Uterus (tissue), 3 donors: ENCODE measurements at regions not wholly inside any gene's neighbourhood (a gene's known extent, or its start where the extent isn't known, plus 50 kb on each side); places are given as distances from the start of the nearest gene placed in this dataset.
A peak's percentile ranks its signal among the peaks of the same experiment; 100 is the strongest.

Source experiments
- DNase-seq, 2 donors: peaks; one replicate each; pipeline ENCODE4 v3.0.0-alpha.2; 2019 to 2020
- H3K27ac ChIP-seq, 2 donors: fragments of 200-600 bp; sonication (generic); 1 replicate in 1 of 2; 2 replicates in 1 of 2; pipeline ENCODE4 v1.5.1; 2016 to 2018
- H3K27me3 ChIP-seq, 2 donors: fragments of 200-600 bp; sonication (generic); one replicate each; pipeline ENCODE4 v1.5.1; 2018 to 2019; ENCODE audit warnings: control low read depth in 1 of 2
- H3K36me3 ChIP-seq, 2 donors: fragments of 200-600 bp; sonication (generic); one replicate each; pipeline ENCODE4 v1.5.1; 2019; ENCODE audit warnings: control low read depth in 1 of 2
- H3K4me1 ChIP-seq, 2 donors: fragments of 200-600 bp; sonication (generic); one replicate each; pipeline ENCODE4 v1.5.1; 2018 to 2019; ENCODE audit warnings: control low read depth in 1 of 2
- H3K4me3 ChIP-seq, 2 donors: fragments of 200-600 bp; sonication (generic); 1 replicate in 1 of 2; 2 replicates in 1 of 2; pipeline ENCODE4 v1.5.1; 2018 to 2019; ENCODE audit warnings: mild to moderate bottlenecking in 1 of 2
- H3K9me3 ChIP-seq, 2 donors: fragments of 200-600 bp; sonication (generic); one replicate each; pipeline ENCODE4 v1.5.1; 2019; ENCODE audit warnings: control low read depth in 1 of 2
- POLR2A ChIP-seq, 2 donors: fragments of 450-650 bp; IDR thresholded peaks; one replicate each; pipeline ENCODE4 v1.6.1; 2016; ENCODE audit warnings: antibody characterized with exemption in 2 of 2, mild to moderate bottlenecking in 1 of 2, moderate library complexity in 1 of 2
- intact Hi-C: fragments of 100-400 bp; cut with DNase I; formaldehyde crosslinking; loops from one replicate; pipeline ENCODE4 v1.15.1; 2023; ENCODE audit warnings: low total_unique reads
- TF ChIP-seq, protein P1 (sequence below), 4 experiments: fragments of 200-600 bp in 2 of 4; fragments of 450-650 bp in 2 of 4; sonication (generic) in 2 of 4; IDR thresholded peaks; one replicate each; pipeline ENCODE4 v1.5.1; 2016 to 2019; ENCODE audit warnings: antibody characterized with exemption in 4 of 4, mild to moderate bottlenecking in 2 of 4, moderate library complexity in 1 of 4
- donor health status: DM: yes; HTN: yes; CAD: no.

GRCh38 chr10:29112827-29113615, 175.8 kb upstream of the LYZL1 start:
- DNase-seq, result no peak
- intact Hi-C loops, result no loop called here

DNA sequence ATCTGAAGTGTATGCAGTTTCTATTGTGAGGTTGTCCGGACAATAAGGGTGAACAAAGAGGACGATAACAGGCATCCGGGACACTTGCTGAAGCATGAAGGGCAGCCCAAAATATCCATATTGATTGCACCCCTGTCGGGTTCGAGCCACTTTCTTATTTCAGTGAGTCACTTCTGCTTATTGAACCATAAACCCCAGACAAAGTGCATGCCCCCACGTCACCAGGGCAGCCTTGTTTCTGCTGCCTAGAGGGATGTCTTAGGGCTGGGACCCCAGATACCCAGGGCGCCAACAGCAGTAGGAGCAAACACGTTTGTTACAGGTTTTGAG, 175.3 kb upstream of the LYZL1 start:
- H3K27ac ChIP-seq, result no peak overlapping the region
- H3K4me3 ChIP-seq, result no peak overlapping the region
- H3K9me3 ChIP-seq, result peaks cover 0 to 4% of the 10 kb centered on the region in 2 donors
- intact Hi-C loops, result no loop called here
- no peak for TF ChIP-seq POLR2A (IDR thresholded peaks at IDR 0.05)
- TF ChIP-seq, protein P1, sequence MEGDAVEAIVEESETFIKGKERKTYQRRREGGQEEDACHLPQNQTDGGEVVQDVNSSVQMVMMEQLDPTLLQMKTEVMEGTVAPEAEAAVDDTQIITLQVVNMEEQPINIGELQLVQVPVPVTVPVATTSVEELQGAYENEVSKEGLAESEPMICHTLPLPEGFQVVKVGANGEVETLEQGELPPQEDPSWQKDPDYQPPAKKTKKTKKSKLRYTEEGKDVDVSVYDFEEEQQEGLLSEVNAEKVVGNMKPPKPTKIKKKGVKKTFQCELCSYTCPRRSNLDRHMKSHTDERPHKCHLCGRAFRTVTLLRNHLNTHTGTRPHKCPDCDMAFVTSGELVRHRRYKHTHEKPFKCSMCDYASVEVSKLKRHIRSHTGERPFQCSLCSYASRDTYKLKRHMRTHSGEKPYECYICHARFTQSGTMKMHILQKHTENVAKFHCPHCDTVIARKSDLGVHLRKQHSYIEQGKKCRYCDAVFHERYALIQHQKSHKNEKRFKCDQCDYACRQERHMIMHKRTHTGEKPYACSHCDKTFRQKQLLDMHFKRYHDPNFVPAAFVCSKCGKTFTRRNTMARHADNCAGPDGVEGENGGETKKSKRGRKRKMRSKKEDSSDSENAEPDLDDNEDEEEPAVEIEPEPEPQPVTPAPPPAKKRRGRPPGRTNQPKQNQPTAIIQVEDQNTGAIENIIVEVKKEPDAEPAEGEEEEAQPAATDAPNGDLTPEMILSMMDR (IDR thresholded peaks at IDR 0.05), result no peak
- no peaks in the 10 kb centered on the region for H3K36me3 ChIP-seq
- no peaks in the 10 kb centered on the region for H3K4me1 ChIP-seq
- H3K27me3 ChIP-seq, result no peaks in the 10 kb centered on the region
- DNase-seq, result no peak

More at GRCh38 chr10:29112827-29113615, 175.8 kb upstream of the LYZL1 start:
- no peak overlapping the region for H3K27ac ChIP-seq
- H3K4me3 ChIP-seq, result no peak overlapping the region
- no peaks in the 10 kb centered on the region for H3K36me3 ChIP-seq
- TF ChIP-seq, protein P1 (IDR thresholded peaks at IDR 0.05), result no peak
- no peak for TF ChIP-seq POLR2A (IDR thresholded peaks at IDR 0.05)
- no peaks in the 10 kb centered on the region for H3K4me1 ChIP-seq
- peaks cover 0 to 1% of the 10 kb centered on the region in 2 donors for H3K9me3 ChIP-seq
- H3K27me3 ChIP-seq, result no peaks in the 10 kb centered on the region

GRCh38 chr10:29114141-29114540, 174.7 kb upstream of the LYZL1 start:
- H3K4me3 ChIP-seq, result no peak overlapping the region
- no peaks in the 10 kb centered on the region for H3K27me3 ChIP-seq
- intact Hi-C loops, result no loop called here
- DNase-seq, result no peak
- H3K36me3 ChIP-seq, result no peaks in the 10 kb centered on the region
- no peak for TF ChIP-seq POLR2A (IDR thresholded peaks at IDR 0.05)
- TF ChIP-seq, protein P1 (IDR thresholded peaks at IDR 0.05), result no peak
- H3K9me3 ChIP-seq, result peaks cover 0 to 4% of the 10 kb centered on the region in 2 donors
- H3K27ac ChIP-seq, result no peak overlapping the region
- H3K4me1 ChIP-seq, result no peaks in the 10 kb centered on the region

GRCh38 chr10:29117781-29118180, 171.1 kb upstream of the LYZL1 start:
- H3K4me3 ChIP-seq, result no peak overlapping the region
- no peak overlapping the region for H3K27ac ChIP-seq
- no peak for DNase-seq
- H3K36me3 ChIP-seq, result no peaks in the 10 kb centered on the region
- intact Hi-C loops, result no loop called here
- H3K27me3 ChIP-seq, result no peaks in the 10 kb centered on the region
- peaks cover 0 to 4% of the 10 kb centered on the region in 2 donors for H3K9me3 ChIP-seq
- H3K4me1 ChIP-seq, result no peaks in the 10 kb centered on the region
- TF ChIP-seq, protein P1 (IDR thresholded peaks at IDR 0.05), result no peak
- TF ChIP-seq POLR2A (IDR thresholded peaks at IDR 0.05), result no peak

- no peaks in the 10 kb centered on the region for H3K4me1 ChIP-seq
- H3K27me3 ChIP-seq, result no peaks in the 10 kb centered on the region
- H3K4me3 ChIP-seq, result no peak overlapping the region
- no peaks in the 10 kb centered on the region for H3K36me3 ChIP-seq
- DNase-seq, result peak; percentile 23 to 27
- peaks cover 0 to 4% of the 10 kb centered on the region in 2 donors for H3K9me3 ChIP-seq
- no peak overlapping the region for H3K27ac ChIP-seq
- intact Hi-C loops, result no loop called here
- TF ChIP-seq, protein P1 (IDR thresholded peaks at IDR 0.05), result peak in 1 of 4 experiments; percentile 11
- no peak for TF ChIP-seq POLR2A (IDR thresholded peaks at IDR 0.05)
Observed at GRCh38 chr10:29119374-29119773, 169.5 kb upstream of the LYZL1 start.
